ENCODE measurements at regions not wholly inside any gene's neighbourhood (a gene's known extent, or its start where the extent isn't known, plus 50 kb on each side); places are given as distances from the start of the nearest gene placed in this dataset.

DNA sequence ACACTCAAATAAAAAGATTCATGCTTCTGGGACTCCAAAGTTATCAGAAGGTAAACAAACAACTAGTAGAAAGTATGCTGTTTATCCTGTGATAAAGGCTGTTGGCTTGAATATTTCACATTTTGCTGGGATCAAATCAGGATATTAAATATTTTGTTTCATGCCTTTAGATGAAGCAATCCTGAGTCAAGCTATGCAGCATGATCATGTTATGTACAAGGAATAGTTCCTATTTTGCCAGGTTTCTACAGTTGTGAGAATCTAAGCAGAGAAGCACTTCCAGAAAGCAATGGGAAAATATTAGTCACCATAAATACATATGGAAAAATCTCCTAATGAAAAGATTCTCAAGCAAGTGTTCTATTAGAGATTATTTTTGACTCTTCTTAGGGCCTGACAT lies 262.8 kb upstream of the PCDH15 start:
- no peaks in the 10 kb centered on the region for H3K4me1 ChIP-seq
- no peaks in the 10 kb centered on the region for H3K9me3 ChIP-seq
- no peaks in the 10 kb centered on the region for H3K36me3 ChIP-seq
- no peaks in the 10 kb centered on the region for H3K27me3 ChIP-seq
- H3K27ac ChIP-seq: no peak overlapping the region
- DNase-seq (ENCODE audit: low spot score in 2 of 2): no peak
- no peak overlapping the region for H3K4me3 ChIP-seq
- TF ChIP-seq POLR2A (IDR thresholded peaks at IDR 0.05) (no peak), CTCF (IDR thresholded peaks at IDR 0.05) (no peak), EP300 (IDR thresholded peaks at IDR 0.05) (no peak)

DNA sequence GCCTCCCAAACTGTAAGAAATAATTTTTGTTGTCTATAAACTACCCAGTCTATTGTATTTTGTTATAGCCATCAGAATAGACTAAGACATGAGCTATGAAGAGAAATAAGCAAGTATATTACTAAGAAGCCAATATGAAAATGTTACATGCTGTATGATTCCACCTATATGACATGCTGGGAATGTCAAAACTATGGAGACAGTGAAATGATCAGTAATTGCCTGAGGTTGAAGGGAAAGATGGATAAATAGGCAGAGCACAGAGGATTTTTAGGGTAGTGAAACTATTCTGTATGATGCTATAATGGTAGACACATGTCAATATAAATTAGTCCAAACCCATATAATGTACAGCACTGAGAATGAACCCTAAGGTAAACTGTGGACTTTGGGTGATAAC lies 261.3 kb upstream of the PCDH15 start:
- no peak for DNase-seq (ENCODE audit: low spot score in 2 of 2)

GRCh38 chr10:55058800-55059199 lies 257.8 kb upstream of the PCDH15 start:
- no peak overlapping the region for H3K27ac ChIP-seq
- TF ChIP-seq CTCF (IDR thresholded peaks at IDR 0.05): no peak
- no peak for TF ChIP-seq POLR2A (IDR thresholded peaks at IDR 0.05)
- no peak for TF ChIP-seq EP300 (IDR thresholded peaks at IDR 0.05)

More for the DNA sequence above, 261.3 kb upstream of the PCDH15 start:
- no peak overlapping the region for H3K27ac ChIP-seq
- TF ChIP-seq EP300 (IDR thresholded peaks at IDR 0.05) (no peak), CTCF (IDR thresholded peaks at IDR 0.05) (no peak), POLR2A (IDR thresholded peaks at IDR 0.05) (no peak)
- H3K36me3 ChIP-seq: no peaks in the 10 kb centered on the region
- no peaks in the 10 kb centered on the region for H3K27me3 ChIP-seq
- H3K9me3 ChIP-seq: no peaks in the 10 kb centered on the region
- H3K4me3 ChIP-seq: no peak overlapping the region
- H3K4me1 ChIP-seq: no peaks in the 10 kb centered on the region

DNA sequence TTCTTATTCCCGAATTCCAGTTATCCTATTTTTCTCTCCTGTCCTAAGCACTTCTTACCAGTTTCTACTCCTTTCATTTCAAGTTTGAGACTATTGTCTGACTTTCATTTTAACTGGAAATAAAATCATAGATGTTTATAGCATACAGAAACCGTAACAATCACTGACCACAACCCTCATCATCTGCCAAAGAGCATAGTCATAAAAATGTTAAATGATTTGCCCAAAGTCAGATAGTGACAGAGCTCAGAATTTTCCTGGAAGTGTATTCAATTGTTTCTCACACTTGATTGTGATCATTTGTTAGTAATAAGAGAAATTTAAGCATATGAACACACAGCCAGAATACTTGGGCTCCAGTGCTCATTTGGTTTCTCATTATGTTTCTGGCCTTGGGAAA lies 250.5 kb upstream of the PCDH15 start:
- WGBS, 2 donors: 71 to 82% methylated on average over 2 of the region's 2 CpGs
- no peak for TF ChIP-seq EP300 (IDR thresholded peaks at IDR 0.05)
- TF ChIP-seq CTCF (IDR thresholded peaks at IDR 0.05): no peak
- no peak for TF ChIP-seq POLR2A (IDR thresholded peaks at IDR 0.05)
- H3K27me3 ChIP-seq: no peaks in the 10 kb centered on the region
- no peaks in the 10 kb centered on the region for H3K4me1 ChIP-seq
- H3K36me3 ChIP-seq: no peaks in the 10 kb centered on the region
- no peak for DNase-seq (ENCODE audit: low spot score in 2 of 2)
- no peaks in the 10 kb centered on the region for H3K9me3 ChIP-seq
- no peak overlapping the region for H3K4me3 ChIP-seq
- H3K27ac ChIP-seq: no peak overlapping the region

More at GRCh38 chr10:55058800-55059199, 257.8 kb upstream of the PCDH15 start:
- Histone ChIP-seq H3K9me3 (no peaks in the 10 kb centered on the region), H3K4me3 (no peak overlapping the region), H3K4me1 (no peaks in the 10 kb centered on the region), H3K27me3 (no peaks in the 10 kb centered on the region), H3K36me3 (no peaks in the 10 kb centered on the region)
- no peak for DNase-seq (ENCODE audit: low spot score in 2 of 2)
- 84 to 85% methylated on average over 5 of the region's 5 CpGs for WGBS, 2 donors

DNA sequence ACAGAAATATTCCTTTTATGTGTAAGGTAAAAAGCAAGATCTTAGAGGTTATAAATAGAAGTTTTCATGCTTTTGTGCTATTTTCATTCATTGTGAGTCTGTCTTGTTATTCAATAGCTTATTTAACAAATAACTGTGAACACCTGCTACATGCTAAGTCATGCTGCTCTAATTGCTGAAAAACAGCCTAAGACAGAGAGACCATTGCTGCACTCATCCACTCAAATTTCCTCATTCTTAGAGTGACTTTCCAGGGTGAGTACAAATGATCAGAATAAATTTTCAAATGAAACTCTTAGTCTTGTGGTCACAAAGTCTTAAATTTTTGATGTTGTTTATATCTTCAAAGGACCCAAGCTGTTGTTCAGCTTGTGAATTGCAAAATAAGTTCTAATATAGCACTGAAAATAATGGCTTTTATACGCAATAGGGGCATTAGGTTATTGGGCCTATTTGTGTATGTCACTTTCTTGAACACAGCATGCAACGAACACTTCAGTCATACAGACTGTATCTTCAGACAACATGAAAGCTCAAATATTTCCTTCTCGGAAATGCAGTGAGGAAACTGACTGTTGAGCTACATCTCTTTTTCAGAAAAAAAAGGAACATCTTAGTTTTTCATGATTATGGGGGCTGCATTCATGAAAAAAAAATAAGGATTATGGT lies 247.9 kb upstream of the PCDH15 start:
- no peaks in the 10 kb centered on the region for H3K36me3 ChIP-seq
- WGBS, 2 donors: 57 to 65% methylated on average over 3 of the region's 3 CpGs
- no peaks in the 10 kb centered on the region for H3K9me3 ChIP-seq
- H3K27ac ChIP-seq: no peak overlapping the region
- DNase-seq (ENCODE audit: low spot score in 2 of 2): no peak
- no peaks in the 10 kb centered on the region for H3K4me1 ChIP-seq
- no peak overlapping the region for H3K4me3 ChIP-seq
- TF ChIP-seq CTCF (IDR thresholded peaks at IDR 0.05) (no peak), POLR2A (IDR thresholded peaks at IDR 0.05) (no peak), EP300 (IDR thresholded peaks at IDR 0.05) (no peak)
- H3K27me3 ChIP-seq: no peaks in the 10 kb centered on the region

Data from tibial nerve (tissue), 4 donors.